ENCODE measurements at regions not wholly inside any gene's neighbourhood (a gene's known extent, or its start where the extent isn't known, plus 50 kb on each side); places are given as distances from the start of the nearest gene placed in this dataset.

GRCh38 chr9:118187408-118187807, 483.2 kb downstream of the TLR4 start:
- H3K9me3 ChIP-seq, result no peaks in the 10 kb centered on the region
- DNase-seq, result no peak
- H3K36me3 ChIP-seq, result no peaks in the 10 kb centered on the region
- WGBS, 2 donors, result 44 to 51% methylated on average over 1 of the region's 1 CpG
- no peaks in the 10 kb centered on the region for H3K27me3 ChIP-seq
- H3K27ac ChIP-seq, result no peak overlapping the region
- intact Hi-C loops (cut with DNase I), result no loop called here
- H3K4me1 ChIP-seq, result no peaks in the 10 kb centered on the region
- ATAC-seq, result no peak
- H3K4me3 ChIP-seq, result no peak overlapping the region
- TF ChIP-seq CTCF (IDR thresholded peaks at IDR 0.05), result no peak
- FAIRE-seq, result no peak

GRCh38 chr9:118189615-118190014, 485.4 kb downstream of the TLR4 start:
- Histone ChIP-seq H3K4me3 (no peak overlapping the region), H3K9me3 (no peaks in the 10 kb centered on the region), H3K4me1 (no peaks in the 10 kb centered on the region), H3K27me3 (no peaks in the 10 kb centered on the region), H3K27ac (no peak overlapping the region), H3K36me3 (no peaks in the 10 kb centered on the region)
- FAIRE-seq (no peak), DNase-seq (no peak), ATAC-seq (no peak)
- no peak for TF ChIP-seq CTCF (IDR thresholded peaks at IDR 0.05)
- WGBS, 2 donors, result 63 to 66% methylated on average over 3 of the region's 3 CpGs
- intact Hi-C loops (cut with DNase I), result no loop called here

- no peak for TF ChIP-seq CTCF (IDR thresholded peaks at IDR 0.05)
- no peaks in the 10 kb centered on the region for H3K27me3 ChIP-seq
- H3K4me1 ChIP-seq, result no peaks in the 10 kb centered on the region
- DNase-seq, result no peak
- intact Hi-C loops (cut with DNase I), result no loop called here
- no peaks in the 10 kb centered on the region for H3K36me3 ChIP-seq
- no peak for FAIRE-seq
- no peak for ATAC-seq
- H3K27ac ChIP-seq, result no peak overlapping the region
- H3K4me3 ChIP-seq, result no peak overlapping the region
- H3K9me3 ChIP-seq, result no peaks in the 10 kb centered on the region
- WGBS, 2 donors, result 56 to 62% methylated on average over 2 of the region's 2 CpGs
Measured at GRCh38 chr9:118192807-118193206, 488.6 kb downstream of the TLR4 start.

GRCh38 chr9:118209343-118209742, 505.1 kb downstream of the TLR4 start:
- TF ChIP-seq CTCF (IDR thresholded peaks at IDR 0.05), result no peak
- intact Hi-C loops (cut with DNase I), result no loop called here
- Histone ChIP-seq H3K27me3 (no peaks in the 10 kb centered on the region), H3K27ac (no peak overlapping the region), H3K4me3 (no peak overlapping the region), H3K4me1 (no peaks in the 10 kb centered on the region), H3K9me3 (no peaks in the 10 kb centered on the region), H3K36me3 (no peaks in the 10 kb centered on the region)
- DNase-seq, result no peak
- no peak for FAIRE-seq
- no peak for ATAC-seq

GRCh38 chr9:118215549-118215948, 511.3 kb downstream of the TLR4 start:
- no peak overlapping the region for H3K4me3 ChIP-seq
- no peak overlapping the region for H3K27ac ChIP-seq
- intact Hi-C loops (cut with DNase I), result no loop called here
- H3K9me3 ChIP-seq, result no peaks in the 10 kb centered on the region
- no peaks in the 10 kb centered on the region for H3K36me3 ChIP-seq
- DNase-seq (no peak), ATAC-seq (no peak), FAIRE-seq (no peak)
- no peak for TF ChIP-seq CTCF (IDR thresholded peaks at IDR 0.05)
- no peaks in the 10 kb centered on the region for H3K27me3 ChIP-seq
- 30 to 35% methylated on average over 1 of the region's 1 CpG for WGBS, 2 donors
- no peaks in the 10 kb centered on the region for H3K4me1 ChIP-seq
